CD8-positive, alpha-beta memory T cell (primary cell): ENCODE measurements at regions not wholly inside any gene's neighbourhood (a gene's known extent, or its start where the extent isn't known, plus 50 kb on each side); places are given as distances from the start of the nearest gene placed in this dataset.

Source experiments
- CTCF ChIA-PET: fragments of 350-600 bp; sonication (Branson Sonifier 250); formaldehyde crosslinking; loops from one replicate; lab custom pipeline; 2021; ENCODE audit warnings: antibody characterized with exemption; lab: Charles Lee
- POLR2A ChIA-PET: fragments of 350-600 bp; sonication (Branson Sonifier 250); formaldehyde crosslinking; loops from one replicate; lab custom pipeline; 2021; ENCODE audit warnings: antibody characterized with exemption; lab: Charles Lee
- DNase-seq, 5 donors: peaks; one replicate each; pipeline versions ENCODE4 v3.0.0 to v3.0.0-alpha.2; 2020 to 2022; ENCODE audit warnings: mixed read lengths in 1 of 5
- H3K27ac ChIP-seq: one replicate; pipeline ENCODE4 v1.7.0; 2013; ENCODE audit warnings: low read depth, mild to moderate bottlenecking, low read length, moderate library complexity
- H3K27me3 ChIP-seq: 2 replicates; pipeline ENCODE4 v1.7.0; 2013; ENCODE audit warnings: low read length, mild to moderate bottlenecking; ENCODE audit not compliant: insufficient read depth, poor library complexity, severe bottlenecking
- H3K36me3 ChIP-seq: 2 replicates; pipeline ENCODE4 v1.7.0; 2013; ENCODE audit warnings: mild to moderate bottlenecking, low read length, moderate library complexity; ENCODE audit not compliant: insufficient read depth
- H3K4me1 ChIP-seq: 2 replicates; pipeline ENCODE4 v1.7.0; 2013; ENCODE audit warnings: mild to moderate bottlenecking, low read length, moderate library complexity; ENCODE audit not compliant: insufficient read depth
- H3K4me3 ChIP-seq: 2 replicates; pipeline ENCODE4 v1.7.0; 2013; ENCODE audit warnings: mild to moderate bottlenecking, low read length
- H3K9me3 ChIP-seq: 2 replicates; pipeline ENCODE4 v1.7.0; 2013; ENCODE audit warnings: mild to moderate bottlenecking, low read length
- H3K27ac Mint-ChIP-seq, 8 donors: one replicate each; pipeline ENCODE4 v1.8.0; 2020 to 2021; ENCODE audit warnings: mixed read lengths in 8 of 8, mild to moderate bottlenecking in 6 of 8, inconsistent platforms in 3 of 8, moderate library complexity in 3 of 8
- H3K27me3 Mint-ChIP-seq, 2 donors: one replicate each; pipeline ENCODE4 v1.8.0; 2020 to 2021; ENCODE audit warnings: mixed read lengths in 2 of 2, mild to moderate bottlenecking in 1 of 2, moderate library complexity in 1 of 2
- H3K36me3 Mint-ChIP-seq, 3 donors: one replicate each; pipeline ENCODE4 v1.8.0; 2020 to 2021; ENCODE audit warnings: mixed read lengths in 3 of 3, inconsistent platforms in 1 of 3, mild to moderate bottlenecking in 1 of 3
- H3K4me1 Mint-ChIP-seq, 3 donors: one replicate each; pipeline ENCODE4 v1.8.0; 2020 to 2021; ENCODE audit warnings: mixed read lengths in 3 of 3, inconsistent platforms in 1 of 3, mild to moderate bottlenecking in 1 of 3
- H3K4me3 Mint-ChIP-seq, 7 donors: one replicate each; pipeline ENCODE4 v1.8.0; 2020 to 2021; ENCODE audit warnings: mixed read lengths in 7 of 7, mild to moderate bottlenecking in 6 of 7, moderate library complexity in 4 of 7, inconsistent platforms in 2 of 7
- H3K9me3 Mint-ChIP-seq, 5 donors: one replicate each; pipeline ENCODE4 v1.8.0; 2020 to 2022; ENCODE audit warnings: mixed read lengths in 5 of 5, mild to moderate bottlenecking in 3 of 5, moderate library complexity in 2 of 5, inconsistent platforms in 1 of 5

DNA sequence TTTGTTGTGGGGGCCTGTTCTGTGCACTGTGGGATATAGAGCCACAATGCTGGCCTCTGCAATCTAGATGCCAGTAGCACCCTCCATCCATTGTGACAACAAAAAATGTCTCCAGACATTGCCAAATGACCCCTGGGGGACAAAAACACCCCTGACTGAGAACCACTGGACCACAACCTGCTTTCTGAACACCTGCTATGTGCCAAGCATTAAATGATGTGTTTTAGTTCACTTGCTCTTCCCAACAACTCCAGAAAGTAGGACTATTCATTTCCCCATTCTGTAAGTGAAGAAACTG lies 367.0 kb upstream of the ERCC4 start:
- DNase-seq: no peak
- ChIA-PET POLR2A (no interaction called here), CTCF (no interaction called here)
- Mint-ChIP-seq H3K36me3 (no peaks in the 10 kb centered on the region), H3K9me3 (peaks cover 0 to 5% (median 2%) of the 10 kb centered on the region in 5 donors), H3K4me1 (no peaks in the 10 kb centered on the region), H3K4me3 (no peak overlapping the region), H3K27ac (peak overlapping the region in 1 of 8 donors; percentile 33), H3K27me3 (no peaks in the 10 kb centered on the region)
- H3K36me3 ChIP-seq: no peaks in the 10 kb centered on the region
- H3K9me3 ChIP-seq: no peaks in the 10 kb centered on the region
- no peak overlapping the region for H3K27ac ChIP-seq
- H3K4me3 ChIP-seq: no peak overlapping the region
- no peaks in the 10 kb centered on the region for H3K27me3 ChIP-seq
- no peaks in the 10 kb centered on the region for H3K4me1 ChIP-seq

DNA sequence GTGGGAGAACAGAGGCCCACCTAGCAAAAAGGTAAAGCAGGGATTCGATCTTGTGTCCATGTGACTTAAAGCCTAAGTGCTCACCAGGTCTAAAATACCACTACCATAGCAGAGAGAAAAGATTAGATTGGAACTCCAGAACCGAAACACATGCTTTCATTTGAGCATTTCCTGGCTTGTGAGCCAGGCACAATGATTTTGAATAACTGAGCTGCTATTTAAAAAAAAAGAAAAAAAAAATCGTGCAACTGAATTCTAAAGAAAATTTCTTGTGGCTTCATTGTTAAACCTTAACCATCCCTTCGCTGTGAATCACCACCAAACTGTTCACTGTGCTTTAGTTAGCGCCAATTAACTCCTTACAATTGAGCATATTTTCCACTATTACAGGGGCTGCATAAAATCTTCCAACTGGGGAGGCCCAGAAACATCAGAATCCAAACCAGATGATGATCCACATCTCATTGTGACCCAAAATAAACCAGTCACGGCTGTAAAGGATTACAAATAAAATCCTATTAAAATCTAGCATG lies 366.4 kb upstream of the ERCC4 start:
- POLR2A ChIA-PET: no interaction called here
- Histone ChIP-seq H3K9me3 (no peaks in the 10 kb centered on the region), H3K4me1 (no peaks in the 10 kb centered on the region), H3K4me3 (no peak overlapping the region), H3K27ac (no peak overlapping the region), H3K36me3 (no peaks in the 10 kb centered on the region), H3K27me3 (no peaks in the 10 kb centered on the region)
- H3K4me1 Mint-ChIP-seq: no peaks in the 10 kb centered on the region
- DNase-seq: no peak
- H3K27ac Mint-ChIP-seq: no peak overlapping the region
- CTCF ChIA-PET: no interaction called here
- H3K36me3 Mint-ChIP-seq: no peaks in the 10 kb centered on the region
- H3K27me3 Mint-ChIP-seq: no peaks in the 10 kb centered on the region
- H3K9me3 Mint-ChIP-seq: peaks cover 0 to 7% (median 2%) of the 10 kb centered on the region in 5 donors
- no peak overlapping the region for H3K4me3 Mint-ChIP-seq

DNA sequence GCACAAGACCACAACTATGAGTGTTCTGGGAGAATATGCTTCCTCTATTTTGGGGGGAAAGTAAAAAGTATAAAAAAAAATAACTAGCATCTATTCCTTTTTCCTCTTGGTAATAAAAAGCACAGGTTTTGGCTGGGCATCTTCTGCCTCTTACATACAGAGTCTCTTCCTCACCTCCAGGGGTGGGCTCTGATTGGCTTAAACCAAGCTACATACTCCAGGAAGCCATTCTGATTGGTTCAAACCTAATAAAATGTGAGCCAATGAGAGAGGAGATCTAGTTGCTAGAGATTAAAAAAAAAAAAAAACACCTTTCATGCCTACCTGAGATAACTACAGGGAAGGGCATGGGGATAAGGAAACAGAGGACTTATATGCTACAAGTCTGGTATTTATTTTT lies 365.9 kb upstream of the ERCC4 start:
- H3K36me3 Mint-ChIP-seq: no peaks in the 10 kb centered on the region
- H3K9me3 ChIP-seq: no peaks in the 10 kb centered on the region
- H3K4me1 Mint-ChIP-seq: no peaks in the 10 kb centered on the region
- H3K36me3 ChIP-seq: no peaks in the 10 kb centered on the region
- CTCF ChIA-PET: no interaction called here
- H3K27me3 Mint-ChIP-seq: no peaks in the 10 kb centered on the region
- no peak overlapping the region for H3K4me3 ChIP-seq
- no peak for DNase-seq
- H3K4me1 ChIP-seq: no peaks in the 10 kb centered on the region
- peaks cover 0 to 7% (median 2%) of the 10 kb centered on the region in 5 donors for H3K9me3 Mint-ChIP-seq
- H3K27ac ChIP-seq: no peak overlapping the region
- no peak overlapping the region for H3K27ac Mint-ChIP-seq
- no peak overlapping the region for H3K4me3 Mint-ChIP-seq
- POLR2A ChIA-PET: no interaction called here
- no peaks in the 10 kb centered on the region for H3K27me3 ChIP-seq

DNA sequence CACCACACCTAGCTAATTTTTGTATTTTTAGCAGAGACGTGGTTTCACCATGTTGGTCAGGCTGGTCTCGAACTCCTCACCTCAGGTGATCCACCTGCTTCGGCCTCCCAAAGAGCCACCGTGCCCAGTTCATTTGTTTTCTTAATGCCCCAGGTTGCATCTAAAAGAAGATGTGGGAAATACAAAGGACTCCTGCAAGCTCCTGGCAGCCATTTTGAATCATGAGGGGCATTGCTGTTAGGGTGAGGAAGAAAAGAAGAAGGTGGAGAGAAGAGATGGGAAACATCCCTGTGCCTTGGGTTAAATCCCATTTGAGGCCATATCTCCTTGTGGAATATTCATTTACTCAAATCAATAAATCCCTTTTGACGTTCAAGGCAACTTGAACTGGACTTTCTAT lies 365.3 kb upstream of the ERCC4 start:
- no peaks in the 10 kb centered on the region for H3K36me3 Mint-ChIP-seq
- CTCF ChIA-PET: no interaction called here
- Histone ChIP-seq H3K9me3 (no peaks in the 10 kb centered on the region), H3K27ac (no peak overlapping the region), H3K27me3 (no peaks in the 10 kb centered on the region), H3K4me1 (no peaks in the 10 kb centered on the region), H3K36me3 (no peaks in the 10 kb centered on the region), H3K4me3 (no peak overlapping the region)
- no peak overlapping the region for H3K4me3 Mint-ChIP-seq
- POLR2A ChIA-PET: no interaction called here
- peaks cover 0 to 8% (median 2%) of the 10 kb centered on the region in 5 donors for H3K9me3 Mint-ChIP-seq
- peak overlapping the region in 1 of 8 donors; percentile 30 for H3K27ac Mint-ChIP-seq
- H3K4me1 Mint-ChIP-seq: no peaks in the 10 kb centered on the region
- DNase-seq: no peak
- H3K27me3 Mint-ChIP-seq: no peaks in the 10 kb centered on the region

DNA sequence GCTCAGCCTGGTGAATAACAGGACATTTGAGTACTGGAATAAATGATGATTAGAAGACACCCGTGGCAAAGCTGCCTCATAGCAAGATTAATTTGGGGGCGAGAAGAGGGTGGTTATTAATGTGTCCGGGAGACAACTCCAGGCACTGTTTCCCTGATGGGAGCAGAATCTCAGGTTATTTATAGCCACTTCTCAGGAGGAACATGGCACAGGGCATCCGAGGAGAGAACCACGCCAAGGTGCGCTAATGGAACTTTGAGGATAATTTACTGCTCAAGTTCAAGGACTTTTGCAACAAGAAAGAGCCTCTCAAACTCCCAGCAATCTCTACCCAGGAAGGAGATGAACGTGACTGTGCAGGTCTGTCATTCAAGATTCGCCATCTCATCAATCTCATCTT lies 362.5 kb upstream of the ERCC4 start:
- Histone ChIP-seq H3K4me1 (no peaks in the 10 kb centered on the region), H3K4me3 (no peak overlapping the region), H3K36me3 (no peaks in the 10 kb centered on the region), H3K9me3 (no peaks in the 10 kb centered on the region), H3K27ac (no peak overlapping the region), H3K27me3 (no peaks in the 10 kb centered on the region)
- POLR2A ChIA-PET: no interaction called here
- DNase-seq: no peak
- H3K27ac Mint-ChIP-seq: no peak overlapping the region
- H3K4me1 Mint-ChIP-seq: no peaks in the 10 kb centered on the region
- no peaks in the 10 kb centered on the region for H3K27me3 Mint-ChIP-seq
- CTCF ChIA-PET: no interaction called here
- no peak overlapping the region for H3K4me3 Mint-ChIP-seq
- H3K9me3 Mint-ChIP-seq: peaks cover 2 to 11% (median 7%) of the 10 kb centered on the region in 5 donors
- no peaks in the 10 kb centered on the region for H3K36me3 Mint-ChIP-seq

DNA sequence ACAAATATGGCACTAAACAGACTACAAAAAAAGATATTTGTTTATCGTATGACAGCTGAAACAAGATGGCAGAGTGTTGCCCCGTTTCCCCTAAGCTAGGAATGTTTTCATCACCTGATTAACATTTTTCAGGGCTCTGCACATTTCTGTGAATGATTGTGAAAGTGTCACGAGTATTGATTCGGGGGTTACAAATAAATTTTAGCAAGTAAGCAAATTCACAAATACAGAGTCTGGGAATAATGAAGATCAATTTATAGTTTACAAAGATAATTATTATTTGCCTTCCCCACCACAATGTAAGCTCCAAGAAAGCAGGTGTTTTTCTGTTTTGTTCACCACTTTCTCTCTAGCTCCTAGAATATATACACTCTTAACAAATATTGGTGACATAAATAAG lies 361.2 kb upstream of the ERCC4 start:
- ChIA-PET POLR2A (no interaction called here), CTCF (no interaction called here)
- Mint-ChIP-seq H3K9me3 (peaks cover 3 to 12% (median 7%) of the 10 kb centered on the region in 5 donors), H3K27me3 (no peaks in the 10 kb centered on the region), H3K4me3 (no peak overlapping the region), H3K4me1 (no peaks in the 10 kb centered on the region), H3K27ac (no peak overlapping the region), H3K36me3 (no peaks in the 10 kb centered on the region)
- Histone ChIP-seq H3K4me1 (no peaks in the 10 kb centered on the region), H3K4me3 (no peak overlapping the region), H3K27me3 (no peaks in the 10 kb centered on the region), H3K36me3 (no peaks in the 10 kb centered on the region), H3K9me3 (no peaks in the 10 kb centered on the region), H3K27ac (no peak overlapping the region)
- DNase-seq: no peak

DNA sequence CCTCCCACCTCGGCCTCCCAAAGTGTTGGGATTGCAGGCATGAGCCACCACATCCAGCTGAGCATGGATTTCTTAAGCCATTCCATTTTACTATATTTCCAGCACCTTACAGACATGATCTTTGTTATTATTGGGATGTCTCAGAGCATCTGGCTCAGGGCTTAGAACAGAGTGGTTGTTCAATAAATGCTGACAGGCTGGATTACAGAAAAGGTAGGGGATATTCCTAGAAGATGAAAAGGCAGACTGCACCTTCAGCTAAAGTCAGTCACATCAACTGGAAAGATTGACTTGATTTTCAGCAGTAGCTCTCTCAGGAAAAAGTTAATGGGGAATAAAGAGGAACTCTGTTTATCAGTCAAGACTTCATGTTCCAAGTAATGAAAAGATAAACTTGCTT lies 360.3 kb upstream of the ERCC4 start:
- H3K27me3 ChIP-seq: no peaks in the 10 kb centered on the region
- no peak for DNase-seq
- H3K36me3 Mint-ChIP-seq: no peaks in the 10 kb centered on the region
- ChIA-PET CTCF (no interaction called here), POLR2A (no interaction called here)
- no peaks in the 10 kb centered on the region for H3K4me1 Mint-ChIP-seq
- no peak overlapping the region for H3K4me3 ChIP-seq
- H3K9me3 Mint-ChIP-seq: peaks cover 5 to 14% (median 9%) of the 10 kb centered on the region in 5 donors
- no peaks in the 10 kb centered on the region for H3K27me3 Mint-ChIP-seq
- no peak overlapping the region for H3K27ac Mint-ChIP-seq
- H3K9me3 ChIP-seq: no peaks in the 10 kb centered on the region
- no peaks in the 10 kb centered on the region for H3K4me1 ChIP-seq
- H3K36me3 ChIP-seq: no peaks in the 10 kb centered on the region
- no peak overlapping the region for H3K4me3 Mint-ChIP-seq
- no peak overlapping the region for H3K27ac ChIP-seq

DNA sequence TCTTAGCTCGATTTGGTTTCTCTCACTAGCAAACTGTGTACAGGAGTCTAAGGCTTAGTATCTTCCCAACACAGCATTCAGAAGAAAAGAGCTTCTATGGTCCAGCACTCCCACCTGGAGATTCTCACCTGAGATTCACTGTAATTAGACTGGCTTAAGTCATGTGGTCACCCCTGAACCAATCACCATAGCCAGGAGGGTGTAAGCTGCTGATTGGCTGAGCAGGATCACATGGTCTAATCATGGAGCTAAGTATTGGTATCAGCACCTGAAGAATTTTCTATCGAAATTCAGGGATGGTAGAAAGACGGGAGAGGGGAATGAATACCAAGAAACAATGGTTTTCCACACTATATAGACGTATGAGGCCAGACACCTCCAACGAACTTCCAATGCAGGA lies 359.8 kb upstream of the ERCC4 start:
- H3K27ac ChIP-seq: no peak overlapping the region
- ChIA-PET CTCF (no interaction called here), POLR2A (no interaction called here)
- no peaks in the 10 kb centered on the region for H3K36me3 ChIP-seq
- Mint-ChIP-seq H3K36me3 (no peaks in the 10 kb centered on the region), H3K27ac (no peak overlapping the region), H3K27me3 (no peaks in the 10 kb centered on the region), H3K9me3 (peaks cover 5 to 14% (median 9%) of the 10 kb centered on the region in 5 donors), H3K4me3 (no peak overlapping the region), H3K4me1 (no peaks in the 10 kb centered on the region)
- H3K4me3 ChIP-seq: no peak overlapping the region
- H3K4me1 ChIP-seq: no peaks in the 10 kb centered on the region
- DNase-seq: no peak
- no peaks in the 10 kb centered on the region for H3K9me3 ChIP-seq
- no peaks in the 10 kb centered on the region for H3K27me3 ChIP-seq
